Endothelial cell of umbilical vein (primary cell): ENCODE measurements at regions not wholly inside any gene's neighbourhood (a gene's known extent, or its start where the extent isn't known, plus 50 kb on each side); places are given as distances from the start of the nearest gene placed in this dataset.

ENCODE experiments used
- BruUV-seq: library from RNA; stranded (reverse); fragments of 400-500 nt; replicated peaks from 2 replicates; lab custom pipeline; 2021; lab: Mats Ljungman, UMichigan
- CTCF ChIA-PET: fragments of 300-600, 350-600 bp; sonication (Branson Sonifier 250); formaldehyde crosslinking; loops from one replicate; lab custom pipeline; 2021; ENCODE audit warnings: antibody characterized with exemption, inconsistent platforms; lab: Charles Lee
- POLR2A ChIA-PET: fragments of 300-600, 350-600 bp; sonication (Branson Sonifier 250); formaldehyde crosslinking; loops from one replicate; lab custom pipeline; 2021; ENCODE audit warnings: antibody characterized with exemption, inconsistent platforms; lab: Charles Lee
- DNase-seq: peaks from one replicate; pipeline ENCODE4 v3.0.0-alpha.2; 2011; ENCODE audit warnings: low read depth, low spot score
- FAIRE-seq: peaks from 2 replicates; lab custom pipeline; 2011; peaks lifted over from hg19 to GRCh38; lab: Jason Lieb, UNC
- H2AFZ ChIP-seq: 2 replicates; pipeline ENCODE4 v1.6.0; 2012; ENCODE audit warnings: low read depth, low read length, control low read depth, inconsistent platforms
- H3K27ac ChIP-seq: 2 replicates; pipeline ENCODE4 v1.5.1; 2011; ENCODE audit warnings: low read depth, mild to moderate bottlenecking, control low read depth, low read length, moderate library complexity; ENCODE audit not compliant: insufficient read depth
- H3K27me3 ChIP-seq, 2 experiments: 2 replicates each; pipeline versions ENCODE4 v1.6.0 to v1.6.1; 2011; ENCODE audit warnings: low read length in 2 of 2, mixed read lengths in 1 of 2; ENCODE audit not compliant: control insufficient read depth in 2 of 2, insufficient read depth in 2 of 2
- H3K36me3 ChIP-seq, 2 experiments: 2 replicates in 1 of 2; 3 replicates in 1 of 2; pipeline ENCODE4 v1.5.1; 2011; ENCODE audit warnings: low read length in 2 of 2, mild to moderate bottlenecking in 1 of 2, moderate library complexity in 1 of 2; ENCODE audit not compliant: control insufficient read depth in 2 of 2, insufficient read depth in 2 of 2; ENCODE audit errors: extremely low read depth in 1 of 2
- H3K4me1 ChIP-seq: 3 replicates; pipeline ENCODE4 v1.5.1; 2011; ENCODE audit warnings: mild to moderate bottlenecking, low read length; ENCODE audit not compliant: control insufficient read depth, insufficient read depth; ENCODE audit errors: extremely low read depth
- H3K4me2 ChIP-seq: 2 replicates; pipeline ENCODE4 v1.6.1; 2011; ENCODE audit warnings: low read length, control low read depth, mixed read lengths; ENCODE audit not compliant: insufficient read depth
- H3K4me3 ChIP-seq, 3 experiments: fragments of 200-600 bp in 1 of 3; sonication (generic), shearing (Covaris generic) in 1 of 3; replicated peaks in 1 of 3; 2 replicates each; pipeline ENCODE4 v1.5.1; 2011 to 2016; ENCODE audit warnings: control low read depth in 3 of 3, low read length in 3 of 3, mild to moderate bottlenecking in 2 of 3, inconsistent platforms in 1 of 3, low read depth in 1 of 3, moderate library complexity in 1 of 3; ENCODE audit not compliant: insufficient read depth in 1 of 3
- H3K79me2 ChIP-seq: 2 replicates; pipeline ENCODE4 v1.6.0; 2012; ENCODE audit warnings: low read length, inconsistent platforms; ENCODE audit not compliant: control insufficient read depth, insufficient read depth
- H3K9ac ChIP-seq: replicated peaks from 2 replicates; pipeline ENCODE3; 2011; ENCODE audit warnings: low read length, control low read depth; ENCODE audit not compliant: insufficient read depth; ENCODE audit errors: extremely low read depth
- H3K9me1 ChIP-seq: replicated peaks from 3 replicates; pipeline ENCODE4 v1.6.0; 2011; ENCODE audit warnings: mild to moderate bottlenecking, low read length; ENCODE audit not compliant: control insufficient read depth, insufficient read depth; ENCODE audit errors: extremely low read depth
- H3K9me3 ChIP-seq: replicated peaks from 2 replicates; pipeline ENCODE4 v1.5.1; 2012; ENCODE audit warnings: low read length, inconsistent platforms; ENCODE audit not compliant: control insufficient read depth, insufficient read depth
- H4K20me1 ChIP-seq: replicated peaks from 2 replicates; pipeline ENCODE3; 2011; ENCODE audit warnings: mild to moderate bottlenecking, low read length; ENCODE audit not compliant: control insufficient read depth, insufficient read depth; ENCODE audit errors: extremely low read depth
- EZH2 ChIP-seq: IDR thresholded peaks from 2 replicates; pipeline ENCODE4 v1.6.1; 2012; ENCODE audit warnings: borderline replicate concordance, low read depth, mild to moderate bottlenecking, moderate library complexity, low read length, inconsistent platforms; ENCODE audit not compliant: severe bottlenecking
- FOS ChIP-seq: IDR thresholded peaks from 2 replicates; pipeline ENCODE4 v1.6.1; 2011; ENCODE audit warnings: mild to moderate bottlenecking, low read length, moderate library complexity, borderline replicate concordance; ENCODE audit not compliant: insufficient read depth
- GATA2 ChIP-seq: IDR thresholded peaks from 2 replicates; pipeline ENCODE4 v1.7.0; 2011; ENCODE audit warnings: low read depth, mild to moderate bottlenecking, moderate library complexity, mixed read lengths, low read length; ENCODE audit not compliant: insufficient read length, insufficient read depth
- JUN ChIP-seq: IDR thresholded peaks from 2 replicates; pipeline ENCODE4 v1.6.1; 2011; ENCODE audit warnings: borderline replicate concordance, low read depth; ENCODE audit not compliant: insufficient read length, insufficient read depth
- MYC ChIP-seq: IDR thresholded peaks from one replicate; pipeline ENCODE4 v1.6.1; 2011; ENCODE audit warnings: mild to moderate bottlenecking, low read depth, low read length
- POLR2A ChIP-seq: IDR thresholded peaks from 2 replicates; pipeline ENCODE4 v1.6.1; 2012; ENCODE audit warnings: low read depth, mild to moderate bottlenecking, control low read depth, low read length
- POLR2AphosphoS5 ChIP-seq: IDR thresholded peaks from 2 replicates; pipeline ENCODE4 v1.6.1; 2012; ENCODE audit warnings: low read depth, mild to moderate bottlenecking, control low read depth, low read length, moderate library complexity; ENCODE audit not compliant: insufficient read depth
- dilution Hi-C: fragments of 300-500 bp; cut with MboI; formaldehyde crosslinking; loops from one replicate; pipeline ENCODE4 v1.15.0; 2019; ENCODE audit warnings: low sequenced_read_pairs; ENCODE audit not compliant: extremely low pct_ligation_motif_present
- intact Hi-C: fragments of 100-400 bp; cut with micrococcal nuclease; formaldehyde crosslinking; loops from one replicate; pipeline ENCODE4 v1.10.0; 2022
- TF ChIP-seq, protein P1 (sequence below), 2 donors: IDR thresholded peaks; 1 replicate in 1 of 2; 2 replicates in 1 of 2; pipeline ENCODE4 v1.5.1; 2011; ENCODE audit warnings: low read length in 2 of 2, mild to moderate bottlenecking in 2 of 2, moderate library complexity in 2 of 2, control low read depth in 1 of 2, inconsistent platforms in 1 of 2, low read depth in 1 of 2; ENCODE audit not compliant: insufficient read depth in 1 of 2; ENCODE audit errors: extremely low read depth in 1 of 2
- TF ChIP-seq, protein P2 (sequence below): IDR thresholded peaks from 2 replicates; pipeline ENCODE4 v1.6.1; 2011; ENCODE audit not compliant: insufficient read depth, insufficient read length

DNA sequence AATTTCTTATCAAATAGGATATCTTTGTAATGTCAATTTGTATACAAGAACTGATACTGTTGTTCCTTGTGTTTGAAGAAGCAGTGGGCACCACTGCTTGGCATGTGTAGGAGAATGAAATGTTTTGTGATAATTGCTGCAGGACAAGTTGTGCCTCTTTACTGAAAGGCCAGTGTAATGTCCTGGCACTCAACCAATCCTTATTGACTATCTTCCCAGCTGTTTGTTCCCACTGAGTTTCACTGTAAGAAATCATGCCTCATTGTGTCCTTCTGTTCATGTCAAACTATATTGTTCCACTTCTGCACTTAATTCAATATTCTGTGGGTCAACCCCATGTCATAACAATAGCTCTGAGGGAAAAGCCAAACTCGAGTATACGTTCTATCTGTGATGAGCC is 136.1 kb upstream of the FAM83B start:
- DNase-seq (no peak), FAIRE-seq (no peak)
- no TSS peak for BruUV-seq
- Histone ChIP-seq H3K9me3 (no peaks in the 10 kb centered on the region), H2AFZ (no peak overlapping the region), H3K79me2 (no peaks in the 10 kb centered on the region), H3K4me1 (no peaks in the 10 kb centered on the region), H3K27ac (no peak overlapping the region), H4K20me1 (no peaks in the 10 kb centered on the region), H3K36me3 (no peaks in the 10 kb centered on the region), H3K27me3 (no peaks in the 10 kb centered on the region), H3K4me3 (no peak overlapping the region), H3K4me2 (no peak overlapping the region), H3K9ac (no peak overlapping the region), H3K9me1 (no peaks in the 10 kb centered on the region)
- ChIA-PET POLR2A (no interaction called here), CTCF (no interaction called here)
- intact Hi-C loops (no loop called here), dilution Hi-C loops (no loop called here)
- TF ChIP-seq MYC, result no peak
- TF ChIP-seq JUN, result no peak
- TF ChIP-seq POLR2A, result no peak
- TF ChIP-seq, protein P1, sequence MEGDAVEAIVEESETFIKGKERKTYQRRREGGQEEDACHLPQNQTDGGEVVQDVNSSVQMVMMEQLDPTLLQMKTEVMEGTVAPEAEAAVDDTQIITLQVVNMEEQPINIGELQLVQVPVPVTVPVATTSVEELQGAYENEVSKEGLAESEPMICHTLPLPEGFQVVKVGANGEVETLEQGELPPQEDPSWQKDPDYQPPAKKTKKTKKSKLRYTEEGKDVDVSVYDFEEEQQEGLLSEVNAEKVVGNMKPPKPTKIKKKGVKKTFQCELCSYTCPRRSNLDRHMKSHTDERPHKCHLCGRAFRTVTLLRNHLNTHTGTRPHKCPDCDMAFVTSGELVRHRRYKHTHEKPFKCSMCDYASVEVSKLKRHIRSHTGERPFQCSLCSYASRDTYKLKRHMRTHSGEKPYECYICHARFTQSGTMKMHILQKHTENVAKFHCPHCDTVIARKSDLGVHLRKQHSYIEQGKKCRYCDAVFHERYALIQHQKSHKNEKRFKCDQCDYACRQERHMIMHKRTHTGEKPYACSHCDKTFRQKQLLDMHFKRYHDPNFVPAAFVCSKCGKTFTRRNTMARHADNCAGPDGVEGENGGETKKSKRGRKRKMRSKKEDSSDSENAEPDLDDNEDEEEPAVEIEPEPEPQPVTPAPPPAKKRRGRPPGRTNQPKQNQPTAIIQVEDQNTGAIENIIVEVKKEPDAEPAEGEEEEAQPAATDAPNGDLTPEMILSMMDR (IDR thresholded peaks at IDR 0.05; ENCODE audit: extremely low read depth in 1 of 2, insufficient read depth in 1 of 2, low read depth in 1 of 2, low read length in 2 of 2), result no peak
- TF ChIP-seq GATA2, result no peak
- TF ChIP-seq, protein P2, sequence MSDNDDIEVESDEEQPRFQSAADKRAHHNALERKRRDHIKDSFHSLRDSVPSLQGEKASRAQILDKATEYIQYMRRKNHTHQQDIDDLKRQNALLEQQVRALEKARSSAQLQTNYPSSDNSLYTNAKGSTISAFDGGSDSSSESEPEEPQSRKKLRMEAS, result no peak
- no peak for TF ChIP-seq POLR2AphosphoS5
- TF ChIP-seq EZH2, result no peak
- TF ChIP-seq FOS, result no peak
